ENCODE measurements at regions not wholly inside any gene's neighbourhood (a gene's known extent, or its start where the extent isn't known, plus 50 kb on each side); places are given as distances from the start of the nearest gene placed in this dataset.

- TF ChIP-seq EZH2 (IDR thresholded peaks at IDR 0.05; ENCODE audit: low read length, missing control alignments), result no peak
- no peak for TF ChIP-seq CTCF (conservative IDR thresholded peaks at IDR 0.05 in 1 of 2, IDR thresholded peaks at IDR 0.05 in 1 of 2; ENCODE audit: low read depth in 1 of 2, low read length in 2 of 2)
These were observed 204.2 kb upstream of the CDH20 start for GRCh38 chr18:61129001-61129400.

Measured in fibroblast of lung (primary cell).